ENCODE measurements at regions not wholly inside any gene's neighbourhood (a gene's known extent, or its start where the extent isn't known, plus 50 kb on each side); places are given as distances from the start of the nearest gene placed in this dataset.

DNA sequence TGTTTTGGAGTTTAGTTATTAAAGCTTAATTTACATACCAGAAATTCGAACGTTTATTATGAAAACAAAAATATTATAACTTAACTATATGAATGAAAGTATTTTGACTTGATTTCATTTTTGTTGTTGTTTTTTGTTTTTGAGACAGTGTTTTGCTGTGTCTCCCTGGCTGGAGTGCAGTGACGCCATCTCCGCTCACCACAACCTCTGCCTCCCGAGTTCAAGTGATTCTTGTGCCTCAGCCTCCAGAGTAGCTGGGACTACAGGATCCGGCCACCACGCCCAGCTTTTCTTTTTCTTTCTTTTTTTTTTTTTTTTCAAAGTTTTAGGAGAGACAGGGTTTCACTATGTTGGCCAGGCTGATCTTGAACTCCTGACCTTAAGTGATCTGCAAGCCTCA, 392.6 kb downstream of the PCDH17 start:
- no peak overlapping the region for H3K4me3 ChIP-seq (ENCODE audit: low read depth, low read length)
- no peak for DNase-seq (ENCODE audit: low read depth)

DNA sequence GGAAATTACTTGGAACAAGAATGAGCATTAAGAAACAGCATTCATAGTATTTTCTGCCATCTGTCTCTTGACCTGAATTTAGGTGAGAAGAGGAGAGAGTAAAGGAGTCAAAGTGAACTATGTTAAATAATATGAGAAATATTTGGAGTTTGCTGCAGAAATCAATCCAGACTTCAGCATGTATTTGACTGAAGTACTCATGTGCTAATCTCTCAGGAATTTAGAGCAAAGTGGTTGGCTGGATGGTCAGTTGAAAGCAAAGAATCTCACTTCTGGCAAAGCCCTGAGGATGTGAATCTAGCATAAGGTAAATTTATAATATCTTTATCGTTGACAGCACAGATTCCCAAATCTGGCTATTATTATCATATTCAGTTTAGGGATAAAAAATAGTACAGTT, 394.3 kb downstream of the PCDH17 start:
- no peak for DNase-seq (ENCODE audit: low read depth)

DNA sequence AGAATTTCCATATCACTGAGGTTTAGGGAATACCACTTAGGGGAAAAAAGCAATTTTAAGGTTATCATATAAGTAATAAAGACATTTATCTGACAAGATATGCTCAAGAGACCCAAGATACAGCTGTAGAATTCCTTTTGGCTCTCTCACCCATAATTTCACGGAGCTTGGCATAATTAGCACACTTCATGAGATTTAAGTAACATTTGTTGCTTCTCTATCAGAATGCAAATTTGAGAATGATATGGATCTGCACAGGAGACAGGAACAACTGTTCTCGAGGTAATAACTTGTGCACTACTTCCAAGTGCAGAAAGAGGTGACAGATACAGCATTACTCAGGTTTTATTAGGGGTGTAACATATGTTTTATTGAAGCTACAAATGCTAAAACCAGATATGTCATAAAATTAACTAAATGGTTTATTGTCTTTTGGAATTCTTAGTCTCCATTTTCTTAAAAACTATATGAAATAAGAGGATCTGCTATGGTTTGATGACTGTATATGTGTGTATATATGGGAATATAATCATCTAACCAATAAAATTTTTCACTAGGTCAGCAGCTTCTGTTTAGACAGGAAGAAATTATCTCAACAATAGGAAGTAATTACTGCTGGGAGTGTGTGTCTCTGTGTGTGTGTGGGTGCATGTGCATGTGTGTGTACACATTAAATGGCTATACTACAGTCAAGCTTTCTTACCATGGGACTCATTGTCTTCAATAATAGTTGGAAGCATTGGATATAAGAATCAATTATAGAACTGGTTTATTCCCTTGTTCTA, 401.3 kb downstream of the PCDH17 start:
- H3K4me3 ChIP-seq (ENCODE audit: low read depth, low read length), result no peak overlapping the region

More for the DNA sequence above, 394.3 kb downstream of the PCDH17 start:
- H3K4me3 ChIP-seq (ENCODE audit: low read depth, low read length), result no peak overlapping the region

DNA sequence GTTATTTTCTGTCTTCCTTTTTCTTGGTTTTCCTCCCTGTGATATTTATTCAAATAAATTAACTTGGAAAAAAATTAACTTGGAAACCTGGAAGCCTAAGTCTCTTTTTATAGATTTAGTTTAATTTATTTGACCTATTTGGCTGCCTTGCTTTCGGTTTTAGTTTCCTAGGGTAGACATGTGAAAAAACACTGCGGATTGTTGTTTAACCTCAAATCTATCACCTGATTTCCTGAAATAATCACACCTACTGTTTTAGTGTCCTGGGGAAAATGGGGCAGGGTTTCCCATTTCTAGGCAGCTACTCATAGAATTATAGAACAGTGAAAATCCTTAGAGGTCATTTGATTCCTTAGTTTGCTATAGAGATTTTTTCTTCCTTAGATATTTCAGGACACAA, 412.4 kb downstream of the PCDH17 start:
- no peak overlapping the region for H3K4me3 ChIP-seq (ENCODE audit: low read depth, low read length)
- DNase-seq (ENCODE audit: low read depth), result no peak

More for the DNA sequence above, 401.3 kb downstream of the PCDH17 start:
- DNase-seq (ENCODE audit: low read depth), result no peak

DNA sequence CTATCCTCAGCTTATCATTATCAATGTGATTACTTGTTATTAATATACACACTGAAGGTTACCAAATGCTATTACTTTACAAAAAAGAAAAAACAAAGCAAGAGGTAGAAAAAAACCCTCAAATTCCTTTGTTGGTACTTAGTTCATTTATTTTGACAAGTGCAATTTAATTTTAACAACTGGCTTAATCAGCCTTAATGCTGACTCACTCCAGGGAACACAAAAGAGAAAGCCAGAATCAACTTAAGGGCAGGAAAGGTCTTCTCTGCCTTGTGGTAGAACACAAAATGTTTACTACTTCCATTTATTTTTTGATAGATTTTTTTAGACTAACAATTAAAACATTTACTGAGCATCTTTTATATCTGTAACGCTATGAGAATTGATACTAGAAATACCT, 417.1 kb downstream of the PCDH17 start:
- no peak for DNase-seq (ENCODE audit: low read depth)

DNA sequence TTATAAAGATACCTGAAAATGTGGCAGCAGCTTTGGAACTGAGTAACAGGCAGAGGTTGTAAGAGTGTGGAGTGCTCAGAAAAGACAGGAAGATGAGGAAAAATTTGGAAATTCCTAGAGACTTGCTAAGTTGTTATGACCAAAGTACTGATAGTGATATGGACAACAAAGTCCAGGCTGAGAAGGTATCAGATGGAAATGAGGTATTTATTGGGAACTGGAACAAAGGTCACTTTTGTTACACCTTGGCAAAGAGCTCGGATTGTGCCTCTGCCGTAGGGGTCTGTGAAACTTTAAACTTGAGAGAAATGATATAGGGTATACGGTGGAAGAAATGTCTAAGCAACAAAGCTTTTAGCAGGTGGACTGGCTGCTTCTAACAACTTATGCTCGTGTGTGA, 419.9 kb downstream of the PCDH17 start:
- no peak overlapping the region for H3K4me3 ChIP-seq (ENCODE audit: low read depth, low read length)
- DNase-seq (ENCODE audit: low read depth), result no peak

More for the DNA sequence above, 417.1 kb downstream of the PCDH17 start:
- no peak overlapping the region for H3K4me3 ChIP-seq (ENCODE audit: low read depth, low read length)

- DNase-seq (ENCODE audit: low read depth), result no peak
- no peak overlapping the region for H3K4me3 ChIP-seq (ENCODE audit: low read depth, low read length)
Measured at GRCh38 chr13:58051807-58052375, 420.3 kb downstream of the PCDH17 start.

DNA sequence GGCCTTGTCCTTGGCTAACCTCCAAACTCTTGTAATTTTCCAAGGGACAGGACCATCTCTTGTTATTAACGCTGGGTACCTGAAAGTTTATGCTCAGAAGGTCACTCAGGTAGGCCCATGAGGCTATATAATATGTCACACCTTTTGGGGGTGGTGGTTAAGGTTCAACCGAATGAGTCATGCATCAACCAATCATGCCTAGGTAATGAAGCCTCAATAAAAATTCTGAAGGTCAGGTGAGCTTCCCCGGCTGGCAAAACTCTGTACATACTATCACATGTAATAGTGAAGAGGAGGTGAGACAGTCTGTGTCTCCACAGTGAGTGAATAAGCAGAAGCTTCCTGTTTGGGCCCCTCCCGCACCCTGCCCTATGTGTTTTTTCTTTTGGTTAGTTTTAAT, 424.9 kb downstream of the PCDH17 start:
- no peak for DNase-seq (ENCODE audit: low read depth)
- H3K4me3 ChIP-seq (ENCODE audit: low read depth, low read length), result no peak overlapping the region

DNA sequence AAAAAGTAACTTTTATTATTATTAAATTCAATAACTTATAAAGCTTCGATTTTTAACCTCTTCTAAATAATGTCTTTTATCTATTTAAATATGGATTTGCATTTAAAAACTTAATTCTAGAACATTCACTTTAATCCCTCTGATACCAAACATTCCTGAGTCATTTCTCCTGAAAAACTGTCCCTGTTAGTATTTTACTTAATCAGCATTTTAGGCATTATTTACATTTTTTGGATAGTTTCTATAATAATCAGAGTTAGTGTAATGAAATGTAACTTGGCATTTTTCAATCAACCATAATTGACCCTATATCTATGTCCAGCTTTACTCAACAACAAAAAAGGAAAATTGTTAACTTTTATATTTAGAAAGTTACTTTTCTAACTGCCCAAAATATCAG, 428.1 kb downstream of the PCDH17 start:
- DNase-seq (ENCODE audit: low read depth), result no peak

GRCh38 chr13:58080806-58081205, 449.3 kb downstream of the PCDH17 start:
- no peak for DNase-seq (ENCODE audit: low read depth)
- no peak overlapping the region for H3K4me3 ChIP-seq (ENCODE audit: low read depth, low read length)

More for the DNA sequence above, 428.1 kb downstream of the PCDH17 start:
- H3K4me3 ChIP-seq (ENCODE audit: low read depth, low read length), result no peak overlapping the region

GRCh38 chr13:58081301-58081820, 449.8 kb downstream of the PCDH17 start:
- H3K4me3 ChIP-seq (ENCODE audit: low read depth, low read length), result no peak overlapping the region
- DNase-seq (ENCODE audit: low read depth), result no peak

- H3K4me3 ChIP-seq (ENCODE audit: low read depth, low read length), result no peak overlapping the region
- no peak for DNase-seq (ENCODE audit: low read depth)
Measured at GRCh38 chr13:58083064-58083463, 451.5 kb downstream of the PCDH17 start.

DNA sequence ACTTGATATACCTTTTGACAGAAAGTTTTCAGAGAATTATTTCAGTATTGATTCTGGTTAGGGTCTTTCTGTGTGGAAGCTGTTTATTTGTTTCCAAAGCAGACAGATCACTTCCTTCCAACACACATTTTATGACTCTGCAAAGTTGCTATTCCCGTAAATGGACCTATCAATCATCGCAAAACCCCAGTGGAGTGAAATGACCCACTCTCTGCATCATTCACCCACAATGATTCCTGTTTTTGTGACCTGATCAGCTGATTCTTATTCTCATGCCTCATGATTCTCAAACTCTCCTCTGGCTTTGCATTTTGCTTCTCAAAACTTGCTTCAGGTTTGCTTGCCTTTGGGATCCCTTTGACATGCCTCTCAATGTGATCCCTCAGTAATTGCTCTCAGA, 453.7 kb downstream of the PCDH17 start:
- no peak for DNase-seq (ENCODE audit: low read depth)

GRCh38 chr13:58085819-58086218, 454.3 kb downstream of the PCDH17 start:
- H3K4me3 ChIP-seq (ENCODE audit: low read depth, low read length), result no peak overlapping the region
- no peak for DNase-seq (ENCODE audit: low read depth)

More for the DNA sequence above, 453.7 kb downstream of the PCDH17 start:
- H3K4me3 ChIP-seq (ENCODE audit: low read depth, low read length), result no peak overlapping the region

DNA sequence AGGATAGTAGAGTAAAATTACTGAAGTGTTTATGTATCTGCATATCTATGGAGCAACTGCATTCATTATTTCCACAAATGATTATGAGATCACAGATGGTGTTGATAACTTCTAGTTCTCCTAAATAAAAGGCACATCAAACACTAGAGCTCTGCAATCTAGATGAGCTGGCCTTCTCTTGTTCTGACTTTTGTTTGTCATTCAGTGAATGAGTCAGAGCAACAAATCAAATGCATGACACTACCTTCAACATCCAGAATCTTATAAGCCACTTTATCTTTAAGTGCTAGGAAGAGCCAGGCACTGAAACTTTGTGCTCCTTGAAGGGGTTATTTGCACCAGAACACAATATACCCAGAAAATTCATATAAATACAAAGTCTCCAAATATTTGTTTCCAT, 456.0 kb downstream of the PCDH17 start:
- no peak overlapping the region for H3K4me3 ChIP-seq (ENCODE audit: low read depth, low read length)
- DNase-seq (ENCODE audit: low read depth), result no peak

DNA sequence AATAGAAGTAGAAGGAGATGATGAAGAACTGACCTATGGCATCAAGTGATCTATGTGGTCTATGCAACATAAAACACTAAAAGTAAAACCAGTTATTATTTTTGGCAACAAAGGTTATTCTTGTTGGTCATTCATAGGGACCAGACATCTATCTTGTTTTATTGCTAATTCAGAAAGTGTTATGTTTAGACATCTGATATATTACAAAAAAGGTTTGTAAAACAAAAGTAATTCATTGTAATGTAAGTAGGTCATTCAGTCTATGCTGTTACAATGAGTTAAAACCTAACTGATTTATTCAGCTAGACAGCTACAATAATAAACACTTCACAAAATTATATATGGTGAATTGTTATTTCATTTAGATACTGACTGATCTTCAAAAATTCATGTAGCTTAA, 461.9 kb downstream of the PCDH17 start:
- no peak overlapping the region for H3K4me3 ChIP-seq (ENCODE audit: low read depth, low read length)
- no peak for DNase-seq (ENCODE audit: low read depth)

GRCh38 chr13:58097831-58098230, 466.3 kb downstream of the PCDH17 start:
- H3K4me3 ChIP-seq (ENCODE audit: low read depth, low read length), result no peak overlapping the region
- DNase-seq (ENCODE audit: low read depth), result no peak

- DNase-seq (ENCODE audit: low read depth), result no peak
- no peak overlapping the region for H3K4me3 ChIP-seq (ENCODE audit: low read depth, low read length)
Measured at GRCh38 chr13:58119351-58119750, 487.8 kb downstream of the PCDH17 start.

DNA sequence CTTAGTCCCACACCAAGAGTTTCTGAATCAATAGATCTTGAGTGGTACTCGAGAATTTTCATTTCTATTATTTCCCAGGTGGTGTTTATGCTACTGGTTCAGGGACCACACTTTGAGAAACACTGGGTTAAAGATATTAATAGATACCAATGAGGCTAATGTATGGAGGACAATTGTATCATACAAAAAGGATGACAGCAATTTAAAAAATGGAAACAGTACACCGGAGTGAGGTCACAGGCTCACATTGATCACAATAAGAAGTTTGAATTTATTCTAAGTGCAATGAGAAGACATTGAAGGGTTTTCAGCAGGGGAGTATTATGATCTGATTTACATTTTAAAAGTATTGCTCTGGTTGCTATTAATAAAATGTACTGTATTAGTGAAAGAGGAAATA, 488.3 kb downstream of the PCDH17 start:
- no peak overlapping the region for H3K4me3 ChIP-seq (ENCODE audit: low read depth, low read length)
- DNase-seq (ENCODE audit: low read depth), result no peak

- no peak overlapping the region for H3K4me3 ChIP-seq (ENCODE audit: low read depth, low read length)
- DNase-seq (ENCODE audit: low read depth), result no peak
Measured at GRCh38 chr13:58126496-58126895, 495.0 kb downstream of the PCDH17 start.

- no peak for DNase-seq (ENCODE audit: low read depth)
- H3K4me3 ChIP-seq (ENCODE audit: low read depth, low read length), result no peak overlapping the region
Measured at GRCh38 chr13:58134012-58134411, 502.5 kb downstream of the PCDH17 start.
